Stimulated activated CD4-positive, alpha-beta T cell treated with anti-CD3 and anti-CD28 coated beads, Interleukin-1b, Interleukin-23, amount 100 ng/mL, for 4 hours (primary cell): ENCODE measurements at regions not wholly inside any gene's neighbourhood (a gene's known extent, or its start where the extent isn't known, plus 50 kb on each side); places are given as distances from the start of the nearest gene placed in this dataset.

ENCODE experiments used
- DNase-seq, 2 donors: peaks; one replicate each; pipeline ENCODE4 v3.0.0-alpha.2; 2020; ENCODE audit warnings: low read depth in 2 of 2

DNA sequence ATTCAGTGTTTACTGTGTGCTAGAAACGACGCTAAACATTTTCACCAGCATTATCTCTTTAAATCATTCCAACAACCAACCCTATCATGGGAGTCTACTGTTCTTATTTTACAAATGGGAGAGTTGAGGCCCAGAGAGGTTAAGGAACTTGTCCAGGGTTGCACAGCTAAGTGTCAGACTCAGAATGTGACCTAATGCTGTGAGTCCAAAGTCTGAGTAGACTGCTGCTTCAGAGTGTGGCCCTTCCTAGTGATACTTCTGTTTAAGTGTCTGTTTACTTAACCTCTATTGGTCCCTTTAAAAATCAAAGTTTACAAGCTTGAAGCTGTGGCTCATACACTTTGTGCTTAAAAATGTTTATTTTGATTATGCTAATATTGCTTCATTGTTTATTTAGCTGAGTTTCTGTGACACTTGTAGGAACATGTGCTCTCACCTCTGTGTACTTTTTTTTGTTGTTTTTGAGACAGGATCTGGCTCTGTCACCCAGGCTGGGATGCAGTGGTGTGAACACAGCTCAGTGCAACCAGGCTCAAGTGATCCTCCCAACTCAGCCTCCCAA lies 84.4 kb upstream of the SYPL1 start:
- no peak for DNase-seq

GRCh38 chr7:106193661-106194060 lies 81.5 kb upstream of the SYPL1 start:
- no peak for DNase-seq

DNA sequence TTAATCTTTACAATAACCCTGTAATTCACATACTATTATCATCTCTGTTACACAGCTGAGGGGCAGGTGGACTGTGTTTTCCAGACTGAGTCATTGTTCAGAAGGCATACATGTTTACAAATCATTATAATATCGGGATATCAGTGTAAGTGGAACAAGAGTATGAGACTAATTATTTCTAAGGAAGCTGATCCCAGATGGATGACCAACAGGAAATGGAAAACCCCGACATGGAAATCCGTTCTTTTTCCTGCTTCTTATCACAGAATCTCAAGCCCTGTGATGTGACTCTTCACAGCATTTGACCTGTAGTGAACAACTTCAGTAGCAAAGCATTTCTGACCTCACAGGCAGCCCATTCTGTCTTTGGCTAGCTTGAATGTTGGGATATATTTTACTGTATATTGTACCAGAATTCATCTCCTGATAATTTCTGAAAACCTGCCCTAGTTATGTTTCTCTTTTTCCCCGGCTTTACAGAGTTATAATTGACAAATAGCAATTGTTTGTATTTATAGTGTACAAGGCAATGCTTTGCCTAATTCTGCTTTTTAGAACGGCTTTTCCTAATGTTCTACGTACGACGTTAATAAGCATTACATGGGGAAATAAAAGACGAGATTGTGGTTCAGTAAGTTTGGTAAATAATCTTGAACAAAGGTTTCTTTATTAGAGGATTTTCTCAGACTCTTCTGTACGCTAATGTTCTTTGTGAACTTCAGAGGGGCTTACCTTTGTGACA lies 78.6 kb upstream of the SYPL1 start:
- DNase-seq: no peak

DNA sequence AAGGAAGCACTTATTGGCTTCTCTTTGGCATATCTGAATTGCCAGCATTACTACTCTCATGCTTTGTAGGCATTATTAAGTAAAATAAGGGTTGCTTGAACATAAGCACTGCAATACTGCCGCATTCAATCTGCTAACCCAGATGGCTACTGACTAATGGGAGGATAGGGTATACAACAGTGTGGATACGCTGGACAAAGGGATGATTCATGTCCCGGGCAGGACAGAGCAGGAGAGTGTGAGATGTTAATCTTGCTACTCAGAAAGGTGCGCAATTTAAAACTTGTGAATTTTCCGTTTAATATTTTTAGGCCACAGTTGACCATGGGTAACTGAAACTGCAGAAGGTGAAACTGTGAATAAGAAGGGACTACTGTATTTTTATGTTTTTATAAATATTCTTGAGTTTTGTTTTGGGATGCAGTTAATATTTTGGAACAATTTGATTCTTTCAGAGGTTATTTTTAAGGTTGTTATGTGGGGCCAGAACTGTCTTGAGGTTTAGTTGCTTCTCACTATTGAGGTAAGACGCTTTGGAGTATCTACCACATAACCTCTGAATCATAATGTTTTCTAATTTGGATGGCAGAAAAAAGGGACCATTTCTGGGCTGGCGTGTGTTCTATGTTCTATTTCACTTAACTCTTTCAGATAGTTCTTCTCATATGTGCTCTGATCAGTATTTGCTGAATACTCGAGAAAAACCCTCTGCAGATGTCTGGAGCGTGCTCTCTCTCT lies 75.7 kb upstream of the SYPL1 start:
- no peak for DNase-seq

DNA sequence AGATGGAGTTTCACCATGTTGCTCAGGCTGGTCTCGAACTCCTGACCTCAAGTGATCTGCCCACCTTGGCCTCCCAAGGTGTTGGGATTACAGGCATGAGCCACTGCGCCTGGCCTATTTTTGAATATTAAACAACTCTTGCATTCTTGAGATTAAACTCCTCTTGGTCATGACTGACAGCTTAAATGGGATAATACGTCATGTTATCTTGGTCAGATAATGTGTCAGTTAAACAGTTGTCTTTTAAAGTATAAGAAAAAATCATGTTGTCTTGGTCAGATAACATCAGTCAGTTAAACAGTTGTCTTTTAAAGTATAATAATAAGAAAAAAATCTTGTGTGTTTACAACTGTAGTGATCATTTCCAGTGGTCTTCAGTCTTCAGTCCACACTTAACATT lies 73.6 kb upstream of the SYPL1 start:
- DNase-seq: no peak

DNA sequence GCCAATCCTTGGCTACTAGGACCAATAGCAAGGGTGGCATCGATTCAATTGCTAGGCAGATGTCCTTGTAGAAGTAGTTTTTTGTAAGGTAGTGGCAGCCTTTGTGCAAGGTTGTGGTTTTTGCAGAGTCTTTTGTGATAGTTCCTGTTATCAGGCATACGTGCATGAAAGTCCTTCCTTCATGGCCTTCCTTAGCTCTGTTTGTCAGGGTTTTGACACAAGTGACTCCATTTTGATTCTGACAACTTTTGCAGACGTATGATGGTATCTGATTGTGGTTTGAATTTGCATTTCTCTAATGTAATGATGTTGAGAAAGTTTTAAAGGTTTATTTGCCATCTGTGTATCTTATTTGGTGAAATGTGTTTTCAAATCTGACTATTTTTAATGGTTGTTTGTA lies 71.8 kb upstream of the SYPL1 start:
- no peak for DNase-seq

DNA sequence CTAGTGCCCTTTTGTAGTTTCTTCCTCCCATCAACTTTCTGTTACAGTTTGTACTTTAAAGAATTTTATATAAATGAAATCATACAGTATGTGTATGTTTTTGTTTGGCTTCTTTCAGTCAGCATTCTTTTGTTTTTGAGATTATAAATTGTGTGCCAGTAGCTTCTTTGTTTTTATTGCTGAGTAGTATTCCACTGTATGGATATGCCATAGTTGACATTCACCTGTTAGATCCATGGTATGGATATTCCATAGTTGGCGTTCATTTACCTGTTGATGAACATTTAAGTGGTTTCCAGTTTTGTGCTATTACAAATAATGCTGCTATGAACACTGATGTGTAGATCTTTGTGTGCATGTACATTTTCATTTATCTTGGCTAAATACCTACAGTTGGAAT lies 70.8 kb upstream of the SYPL1 start:
- DNase-seq: no peak

- DNase-seq: no peak
Measured at GRCh38 chr7:106181658-106182265, 69.7 kb upstream of the SYPL1 start.

- DNase-seq: no peak
Measured at GRCh38 chr7:106180721-106181120, 68.6 kb upstream of the SYPL1 start.

- DNase-seq: no peak
Measured at GRCh38 chr7:106179256-106179655, 67.1 kb upstream of the SYPL1 start.

DNA sequence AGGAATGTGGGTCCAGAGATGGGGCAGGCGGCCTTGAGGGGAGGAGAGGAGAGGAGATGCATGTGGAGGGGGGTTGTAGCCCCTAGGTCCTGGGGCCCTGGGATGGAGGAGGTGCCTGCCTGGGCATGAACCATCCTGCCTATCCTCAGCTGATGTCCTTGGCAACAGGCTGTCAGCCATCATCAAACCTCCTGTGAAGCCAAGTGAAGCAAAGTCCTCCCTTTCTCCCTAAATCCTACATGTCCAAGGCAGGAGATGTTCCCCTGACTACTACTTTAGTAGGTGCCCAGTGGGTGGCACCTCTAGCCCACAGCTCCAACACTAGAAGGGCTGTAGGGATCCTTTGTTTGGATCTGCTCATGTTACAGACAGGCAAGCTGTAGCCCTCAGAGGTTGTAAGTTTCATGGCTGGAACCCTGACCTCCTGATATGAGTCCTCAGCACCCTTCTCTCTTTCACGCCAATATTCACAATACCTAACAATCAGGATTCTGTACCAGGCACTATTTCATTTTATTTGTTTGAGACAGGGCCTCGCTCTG lies 66.6 kb upstream of the SYPL1 start:
- no peak for DNase-seq

DNA sequence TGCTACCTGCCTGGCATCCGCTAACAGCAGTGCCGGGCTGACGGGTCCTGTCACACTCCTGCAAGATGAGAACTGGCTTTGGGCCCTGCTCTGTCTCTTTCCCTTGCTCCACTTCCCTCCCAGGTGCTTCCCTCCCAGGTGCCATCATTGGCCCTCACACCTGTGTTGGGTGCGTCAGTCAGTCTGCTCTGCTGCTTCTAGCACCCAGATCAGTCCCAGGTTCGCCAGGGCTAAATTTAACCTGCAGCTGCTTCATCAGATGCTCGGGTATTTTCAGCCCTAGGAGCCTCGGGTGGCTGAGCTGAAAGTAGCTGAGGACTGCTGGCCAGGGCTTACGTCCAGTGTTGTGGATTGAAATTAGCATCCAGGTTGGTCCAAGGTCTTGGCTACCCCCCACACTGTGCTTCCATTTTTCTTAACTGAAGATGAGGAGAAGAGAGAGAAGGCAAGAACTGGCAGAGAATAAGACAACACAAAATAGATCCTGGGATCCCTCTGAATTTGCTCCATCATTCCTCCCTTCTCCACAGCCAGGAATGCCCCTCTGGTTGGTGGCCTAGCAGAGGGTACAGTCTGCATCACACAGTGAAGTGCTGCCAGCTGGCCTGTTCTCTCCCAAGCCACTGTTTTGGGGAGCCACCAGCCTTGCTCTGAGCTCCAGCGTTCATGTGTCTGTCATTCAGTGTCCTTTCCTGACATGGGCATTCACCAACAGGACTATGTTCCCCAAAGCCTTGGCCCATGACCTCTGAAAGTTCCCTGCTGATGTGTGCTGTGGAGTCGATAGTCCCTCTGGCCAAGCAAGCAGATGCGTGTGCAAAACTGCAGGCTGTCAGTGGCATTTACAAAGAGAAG lies 65.9 kb upstream of the SYPL1 start:
- DNase-seq: no peak

DNA sequence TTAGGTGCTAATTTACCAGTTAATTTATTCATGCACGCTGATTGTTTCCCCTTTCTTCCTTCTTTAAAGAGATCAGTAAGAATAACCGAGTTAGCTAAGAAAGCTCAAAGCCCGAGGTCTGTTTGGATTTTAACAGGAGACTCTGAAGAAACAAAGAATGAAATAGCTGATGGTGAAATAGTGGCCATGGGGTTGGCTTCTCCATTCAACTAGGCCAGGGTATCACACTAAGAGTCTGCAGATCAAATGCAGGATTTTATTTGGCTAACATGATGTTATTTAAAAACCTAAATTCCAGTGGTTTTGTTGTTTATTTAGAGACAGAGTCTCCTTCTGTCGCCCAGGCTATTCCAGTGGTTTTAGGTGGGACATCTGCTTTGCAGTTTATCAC lies 65.2 kb upstream of the SYPL1 start:
- no peak for DNase-seq

DNA sequence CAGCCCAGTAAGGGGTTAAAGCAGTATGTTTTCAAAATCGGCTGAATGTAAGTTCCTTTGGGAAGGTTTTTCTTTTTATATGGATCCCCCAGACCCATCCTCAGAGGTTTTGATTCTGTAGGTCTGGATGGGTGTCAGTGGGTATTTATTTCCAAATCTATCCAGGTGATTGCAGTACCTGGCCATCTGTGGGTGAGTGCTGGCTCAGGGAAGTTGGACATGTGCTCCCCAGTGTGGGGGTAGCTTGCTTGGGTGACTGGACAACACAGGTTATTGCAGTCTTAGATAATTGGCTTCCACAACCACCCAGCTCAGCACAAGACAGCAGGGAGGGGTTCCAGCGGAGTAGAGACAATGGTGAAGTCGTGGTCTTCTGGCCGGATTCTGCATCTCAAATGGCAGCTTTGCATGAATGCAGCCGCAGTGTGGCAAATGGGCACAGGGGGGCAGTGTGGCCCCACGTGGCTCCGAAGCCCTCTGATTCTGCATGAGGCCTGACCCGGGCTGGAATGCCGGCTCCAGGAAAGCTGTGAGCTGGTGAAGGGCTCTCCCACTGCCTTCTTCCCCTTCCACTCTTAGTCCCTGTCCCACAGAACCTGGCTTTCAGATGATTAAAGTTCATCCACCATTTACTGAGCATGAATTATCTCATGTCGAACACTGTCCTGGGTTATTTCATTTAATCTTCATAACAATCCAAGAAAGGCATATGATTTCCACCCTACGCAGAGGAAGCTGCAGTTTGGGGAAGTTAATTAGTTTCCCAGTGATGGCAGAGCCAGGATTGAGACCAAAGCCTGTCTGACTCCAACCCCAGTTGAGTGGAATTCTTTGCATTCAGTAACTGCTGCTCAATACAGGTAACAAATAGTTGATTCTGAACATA lies 64.5 kb upstream of the SYPL1 start:
- peak; percentile 63 to 69 for DNase-seq

DNA sequence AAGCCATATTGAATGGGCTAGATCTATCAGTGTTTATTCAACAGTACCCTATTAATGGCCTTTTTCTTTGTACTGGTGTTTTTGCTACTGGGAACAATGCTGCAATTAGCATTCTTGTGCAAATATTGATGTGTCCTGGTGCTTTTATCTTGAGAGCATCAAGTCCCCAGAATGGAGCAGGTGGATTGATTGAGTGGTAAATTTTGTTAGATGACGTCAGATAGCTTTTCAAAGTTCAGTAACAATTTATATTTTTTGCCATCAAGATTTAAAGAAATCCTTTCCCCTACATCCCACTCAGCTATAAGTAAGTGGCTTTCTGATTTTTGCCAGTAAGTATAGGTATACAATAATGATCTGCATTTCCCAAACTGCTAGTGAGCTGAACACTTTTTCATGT lies 63.4 kb upstream of the SYPL1 start:
- DNase-seq: no peak

DNA sequence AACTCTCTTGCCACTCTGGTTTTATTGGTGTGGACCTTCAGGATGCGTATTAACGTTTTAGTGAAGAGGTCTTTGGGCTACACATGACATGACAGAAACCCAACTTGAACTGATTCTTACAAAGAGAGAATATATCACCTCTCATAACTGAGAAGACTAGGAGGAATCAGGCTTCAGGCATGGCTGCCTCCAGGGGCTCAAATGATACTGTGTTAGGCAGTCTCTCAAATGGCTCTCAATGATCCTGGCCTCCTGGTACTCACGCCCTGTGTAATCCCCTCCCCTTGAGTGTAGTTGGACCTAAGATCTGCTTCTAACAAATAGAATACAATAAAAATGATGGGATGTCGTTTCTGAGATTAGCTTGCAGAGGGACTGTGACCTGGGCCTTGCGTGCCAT lies 58.5 kb upstream of the SYPL1 start:
- DNase-seq: no peak

GRCh38 chr7:106169821-106170610 lies 57.9 kb upstream of the SYPL1 start:
- DNase-seq: no peak

DNA sequence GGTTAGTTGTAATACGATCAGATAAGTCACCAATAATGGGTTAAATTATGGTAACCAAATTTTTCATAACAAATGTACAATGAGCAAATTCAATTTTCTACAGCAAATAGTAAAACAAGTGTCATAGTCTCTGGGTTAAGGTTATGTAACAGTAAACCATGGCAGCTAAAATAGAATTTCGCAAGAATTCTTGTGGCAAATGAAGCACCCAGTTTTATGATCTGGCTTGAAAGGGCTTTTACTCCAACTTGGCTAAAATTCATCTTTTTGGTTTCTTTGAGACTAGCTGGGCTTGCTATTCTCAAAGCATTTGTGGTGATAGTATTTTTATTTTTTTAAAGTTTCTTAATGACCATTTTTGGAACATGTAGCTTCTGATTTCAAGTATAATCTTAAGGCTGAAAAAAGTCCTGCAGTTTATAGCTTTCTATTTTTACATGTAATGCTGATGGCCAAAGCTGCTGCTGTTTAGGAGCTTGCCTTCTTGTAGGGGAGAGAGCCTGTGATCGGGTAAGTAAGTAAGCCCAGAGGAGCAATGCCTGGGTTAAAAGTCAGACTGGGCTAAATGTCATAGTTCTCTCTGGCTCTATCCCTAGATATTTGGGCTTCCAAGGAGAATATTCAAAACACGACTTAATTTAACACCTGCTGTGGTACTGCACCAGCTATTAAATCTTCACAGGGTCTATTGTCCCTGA lies 55.5 kb upstream of the SYPL1 start:
- DNase-seq: no peak
